ENCODE measurements at regions not wholly inside any gene's neighbourhood (a gene's known extent, or its start where the extent isn't known, plus 50 kb on each side); places are given as distances from the start of the nearest gene placed in this dataset.

GRCh38 chr22:48592931-48593330, 1234.7 kb downstream of the BRD1 start:
- WGBS, 2 donors, result 86 to 89% methylated on average over 17 of the region's 17 CpGs
- intact Hi-C loops (cut with DNase I), result no loop called here
- no peaks in the 10 kb centered on the region for H3K4me1 ChIP-seq
- no peaks in the 10 kb centered on the region for H3K36me3 ChIP-seq
- TF ChIP-seq POLR2AphosphoS5 (IDR thresholded peaks at IDR 0.05), result no peak
- no peak overlapping the region for H3K27ac ChIP-seq
- no peaks in the 10 kb centered on the region for H3K9me3 ChIP-seq
- no peak overlapping the region for H3K4me3 ChIP-seq
- peaks cover 0 to 15% (median 3%) of the 10 kb centered on the region in 3 donors for H3K27me3 ChIP-seq
- no peak for DNase-seq

- Histone ChIP-seq H3K4me1 (no peaks in the 10 kb centered on the region), H3K27ac (no peak overlapping the region), H3K27me3 (peaks cover 1 to 19% (median 3%) of the 10 kb centered on the region in 3 donors), H3K4me3 (no peak overlapping the region), H3K9me3 (no peaks in the 10 kb centered on the region), H3K36me3 (no peaks in the 10 kb centered on the region)
- intact Hi-C loops (cut with DNase I), result no loop called here
- no peak for DNase-seq
- 78% methylated on average over 12 of the region's 12 CpGs for WGBS, 2 donors
- no peak for TF ChIP-seq POLR2A (IDR thresholded peaks at IDR 0.05)
- TF ChIP-seq CTCF (IDR thresholded peaks at IDR 0.05), result no peak
- TF ChIP-seq POLR2AphosphoS5 (IDR thresholded peaks at IDR 0.05), result no peak
- TF ChIP-seq EP300 (IDR thresholded peaks at IDR 0.05), result no peak
Measured at GRCh38 chr22:48592488-48592887, 1235.2 kb downstream of the BRD1 start.

- WGBS, 2 donors, result 28 to 81% methylated on average over 3 of the region's 3 CpGs
- H3K27me3 ChIP-seq, result peaks cover 3 to 23% (median 6%) of the 10 kb centered on the region in 3 donors
Measured at GRCh38 chr22:48592066-48592345, 1235.7 kb downstream of the BRD1 start.

DNA sequence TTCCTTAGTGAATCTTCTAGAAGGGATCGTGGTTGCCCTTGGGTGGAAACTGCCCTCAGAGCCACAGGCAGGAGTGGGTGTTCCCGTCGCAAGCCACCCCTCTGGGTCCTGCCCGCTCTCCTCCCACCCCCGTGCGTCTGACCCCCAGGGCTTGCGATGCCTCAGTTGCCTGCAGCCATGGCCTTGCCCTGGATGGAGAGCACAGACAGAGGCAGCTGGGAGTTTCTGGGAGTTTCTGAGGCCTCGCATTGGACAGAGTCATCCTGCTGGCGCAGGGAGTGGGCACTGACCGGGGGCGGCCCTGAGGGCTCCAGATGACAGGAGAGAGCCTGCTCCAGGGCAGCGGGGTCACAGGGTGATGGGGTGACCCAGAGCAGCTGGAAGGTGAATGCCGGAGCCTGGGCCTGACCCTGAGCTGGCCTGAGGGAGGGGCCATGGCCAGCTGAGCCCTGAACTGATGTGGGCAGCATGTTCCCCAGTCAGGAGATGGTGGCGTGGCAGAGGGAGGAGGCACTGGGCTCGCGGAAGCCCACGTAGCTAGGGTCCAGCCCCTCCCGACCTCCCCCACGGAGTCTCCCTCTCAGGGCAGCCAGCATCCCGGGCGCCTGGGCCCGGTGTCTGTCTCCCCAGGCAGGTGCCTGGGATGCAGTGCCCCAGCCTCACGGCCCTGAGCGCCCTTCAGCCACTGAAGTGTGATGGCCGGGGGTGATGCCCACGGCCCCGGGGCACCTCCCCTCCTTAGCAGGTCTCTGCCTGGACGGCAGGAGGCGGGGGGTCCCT, 1236.2 kb downstream of the BRD1 start:
- no peaks in the 10 kb centered on the region for H3K4me1 ChIP-seq
- DNase-seq, result no peak
- H3K9me3 ChIP-seq, result no peaks in the 10 kb centered on the region
- no peaks in the 10 kb centered on the region for H3K36me3 ChIP-seq
- TF ChIP-seq CTCF (IDR thresholded peaks at IDR 0.05), result no peak
- no peak for TF ChIP-seq POLR2AphosphoS5 (IDR thresholded peaks at IDR 0.05)
- TF ChIP-seq EP300 (IDR thresholded peaks at IDR 0.05), result no peak
- no peak for TF ChIP-seq POLR2A (IDR thresholded peaks at IDR 0.05)
- WGBS, 2 donors, result 85 to 93% methylated on average over 29 of the region's 29 CpGs
- no peak overlapping the region for H3K4me3 ChIP-seq
- H3K27me3 ChIP-seq, result peaks cover 3 to 28% (median 8%) of the 10 kb centered on the region in 3 donors
- intact Hi-C loops (cut with DNase I), result no loop called here
- H3K27ac ChIP-seq, result no peak overlapping the region

More at GRCh38 chr22:48592066-48592345, 1235.7 kb downstream of the BRD1 start:
- intact Hi-C loops (cut with DNase I), result no loop called here
- TF ChIP-seq POLR2A (IDR thresholded peaks at IDR 0.05), result no peak
- Histone ChIP-seq H3K4me1 (no peaks in the 10 kb centered on the region), H3K27ac (no peak overlapping the region), H3K9me3 (no peaks in the 10 kb centered on the region), H3K36me3 (no peaks in the 10 kb centered on the region), H3K4me3 (no peak overlapping the region)
- no peak for DNase-seq

- Histone ChIP-seq H3K4me3 (no peak overlapping the region), H3K9me3 (no peaks in the 10 kb centered on the region), H3K27ac (no peak overlapping the region), H3K27me3 (peaks cover 0 to 40% (median 8%) of the 10 kb centered on the region in 3 donors), H3K4me1 (no peaks in the 10 kb centered on the region), H3K36me3 (no peaks in the 10 kb centered on the region)
- intact Hi-C loops (cut with DNase I), result no loop called here
- no peak for DNase-seq
- TF ChIP-seq EP300 (IDR thresholded peaks at IDR 0.05) (no peak), CTCF (IDR thresholded peaks at IDR 0.05) (no peak), POLR2A (IDR thresholded peaks at IDR 0.05) (no peak), POLR2AphosphoS5 (IDR thresholded peaks at IDR 0.05) (no peak)
- WGBS, 2 donors, result 88 to 90% methylated on average over 19 of the region's 19 CpGs
Measured at GRCh38 chr22:48589901-48590300, 1237.8 kb downstream of the BRD1 start.
